Nucleus accumbens (tissue), 56 donors: ENCODE measurements at regions not wholly inside any gene's neighbourhood (a gene's known extent, or its start where the extent isn't known, plus 50 kb on each side); places are given as distances from the start of the nearest gene placed in this dataset.

Experiments
- DNase-seq, 56 donors: peaks; one replicate each; lab custom pipeline; 2025; lab: John Stamatoyannopoulos, UW

GRCh38 chr11:109249597-109249996 lies 172.4 kb upstream of the C11orf87 start:
- DNase-seq = no peak

GRCh38 chr11:109251230-109251629 lies 170.8 kb upstream of the C11orf87 start:
- DNase-seq = no peak

- DNase-seq = no peak
Observed at GRCh38 chr11:109264128-109264527, 157.9 kb upstream of the C11orf87 start.

GRCh38 chr11:109267293-109268095 lies 154.5 kb upstream of the C11orf87 start:
- no peak for DNase-seq

- DNase-seq = no peak
Observed at GRCh38 chr11:109275931-109276330, 146.1 kb upstream of the C11orf87 start.

GRCh38 chr11:109285465-109285864 lies 136.5 kb upstream of the C11orf87 start:
- no peak for DNase-seq

- no peak for DNase-seq
Observed at GRCh38 chr11:109291553-109291952, 130.4 kb upstream of the C11orf87 start.

- DNase-seq = no peak
Observed at GRCh38 chr11:109298865-109299264, 123.1 kb upstream of the C11orf87 start.

GRCh38 chr11:109300211-109300610 lies 121.8 kb upstream of the C11orf87 start:
- DNase-seq = no peak

- DNase-seq = no peak
Observed at GRCh38 chr11:109302591-109303334, 119.2 kb upstream of the C11orf87 start.

- DNase-seq = no peak
Observed at GRCh38 chr11:109303342-109303741, 118.6 kb upstream of the C11orf87 start.

- DNase-seq = no peak
Observed at GRCh38 chr11:109304159-109304558, 117.8 kb upstream of the C11orf87 start.

- DNase-seq = no peak
Observed at GRCh38 chr11:109305009-109305408, 117.0 kb upstream of the C11orf87 start.

GRCh38 chr11:109306322-109306721 lies 115.7 kb upstream of the C11orf87 start:
- no peak for DNase-seq

- DNase-seq = no peak
Observed at GRCh38 chr11:109307366-109307765, 114.6 kb upstream of the C11orf87 start.

- DNase-seq = no peak
Observed at GRCh38 chr11:109308551-109308950, 113.4 kb upstream of the C11orf87 start.

GRCh38 chr11:109309153-109309552 lies 112.8 kb upstream of the C11orf87 start:
- no peak for DNase-seq

GRCh38 chr11:109317726-109318125 lies 104.3 kb upstream of the C11orf87 start:
- DNase-seq = no peak

- no peak for DNase-seq
Observed at GRCh38 chr11:109320595-109320994, 101.4 kb upstream of the C11orf87 start.

- no peak for DNase-seq
Observed at GRCh38 chr11:109326781-109327180, 95.2 kb upstream of the C11orf87 start.

- no peak for DNase-seq
Observed at GRCh38 chr11:109329716-109330115, 92.3 kb upstream of the C11orf87 start.

- no peak for DNase-seq
Observed at GRCh38 chr11:109338131-109338530, 83.9 kb upstream of the C11orf87 start.
